ENCODE measurements at regions not wholly inside any gene's neighbourhood (a gene's known extent, or its start where the extent isn't known, plus 50 kb on each side); places are given as distances from the start of the nearest gene placed in this dataset.

- Histone ChIP-seq H2BK5ac (ENCODE audit: low read length) (no peak overlapping the region), H3K4me1 (ENCODE audit: control insufficient read depth, low read depth, low read length) (no peaks in the 10 kb centered on the region), H2BK120ac (ENCODE audit: low read depth, low read length) (no peak overlapping the region), H3K79me1 (ENCODE audit: low read length) (no peaks in the 10 kb centered on the region), H3K27ac (ENCODE audit: low read depth, low read length) (no peak overlapping the region), H3K18ac (ENCODE audit: low read length) (no peak overlapping the region), H3K4me3 (ENCODE audit: low read length) (no peak overlapping the region), H3K79me2 (ENCODE audit: control insufficient read depth, insufficient read depth, low read length) (no peaks in the 10 kb centered on the region), H3K4me2 (ENCODE audit: low read length) (no peak overlapping the region), H3K23ac (ENCODE audit: low read length) (no peak overlapping the region), H3K27me3 (ENCODE audit: insufficient read depth, low read length, poor library complexity) (no peaks in the 10 kb centered on the region), H2AK5ac (ENCODE audit: low read length) (no peak overlapping the region), H3K36me3 (ENCODE audit: control insufficient read depth, insufficient read depth, low read length) (no peaks in the 10 kb centered on the region), H2BK15ac (replicated peaks; ENCODE audit: low read depth) (no peak overlapping the region), H3K56ac (ENCODE audit: low read length) (no peak overlapping the region), H3K9ac (ENCODE audit: low read length) (no peak overlapping the region), H3K4ac (ENCODE audit: low read depth, low read length) (no peak overlapping the region), H4K5ac (ENCODE audit: low read length) (no peak overlapping the region), H4K8ac (ENCODE audit: low read depth, low read length) (no peak overlapping the region)
- DNase-seq: no peak
- WGBS (ENCODE audit: extremely low coverage, insufficient coverage, low lambda C conversion rate): no CpG with 5 or more reads among the region's 9 CpGs
Observed at GRCh38 chr3:54003136-54003535, 111.5 kb upstream of the SELENOK start.

- no CpG with 5 or more reads among the region's 3 CpGs for whole genome bisulfite sequencing (ENCODE audit: extremely low coverage, insufficient coverage, low lambda C conversion rate)
- Histone ChIP-seq H4K8ac (ENCODE audit: low read depth, low read length) (no peak overlapping the region), H2BK120ac (ENCODE audit: low read depth, low read length) (no peak overlapping the region), H2AK5ac (ENCODE audit: low read length) (no peak overlapping the region), H2BK5ac (ENCODE audit: low read length) (no peak overlapping the region), H3K36me3 (ENCODE audit: control insufficient read depth, insufficient read depth, low read length) (no peaks in the 10 kb centered on the region), H3K4me1 (ENCODE audit: control insufficient read depth, low read depth, low read length) (no peaks in the 10 kb centered on the region), H3K4ac (ENCODE audit: low read depth, low read length) (no peak overlapping the region), H3K4me3 (ENCODE audit: low read length) (no peak overlapping the region), H3K56ac (ENCODE audit: low read length) (no peak overlapping the region), H3K79me1 (ENCODE audit: low read length) (no peaks in the 10 kb centered on the region), H4K5ac (ENCODE audit: low read length) (no peak overlapping the region), H3K18ac (ENCODE audit: low read length) (no peak overlapping the region), H3K27ac (ENCODE audit: low read depth, low read length) (no peak overlapping the region), H3K4me2 (ENCODE audit: low read length) (no peak overlapping the region), H3K79me2 (ENCODE audit: control insufficient read depth, insufficient read depth, low read length) (no peaks in the 10 kb centered on the region), H3K27me3 (ENCODE audit: insufficient read depth, low read length, poor library complexity) (no peaks in the 10 kb centered on the region), H2BK15ac (replicated peaks; ENCODE audit: low read depth) (no peak overlapping the region), H3K23ac (ENCODE audit: low read length) (no peak overlapping the region), H3K9ac (ENCODE audit: low read length) (no peak overlapping the region)
- no peak for DNase-seq
Observed at GRCh38 chr3:53999725-54000124, 108.1 kb upstream of the SELENOK start.

- no peaks in the 10 kb centered on the region for H3K79me2 ChIP-seq (ENCODE audit: control insufficient read depth, insufficient read depth, low read length)
- H2BK5ac ChIP-seq (ENCODE audit: low read length): no peak overlapping the region
- no peak overlapping the region for H3K4me2 ChIP-seq (ENCODE audit: low read length)
- H2AK5ac ChIP-seq (ENCODE audit: low read length): no peak overlapping the region
- no peak overlapping the region for H2BK15ac ChIP-seq (replicated peaks; ENCODE audit: low read depth)
- H4K8ac ChIP-seq (ENCODE audit: low read depth, low read length): no peak overlapping the region
- H4K5ac ChIP-seq (ENCODE audit: low read length): no peak overlapping the region
- H3K27ac ChIP-seq (ENCODE audit: low read depth, low read length): no peak overlapping the region
- H3K9ac ChIP-seq (ENCODE audit: low read length): no peak overlapping the region
- no peaks in the 10 kb centered on the region for H3K27me3 ChIP-seq (ENCODE audit: insufficient read depth, low read length, poor library complexity)
- no peak overlapping the region for H3K56ac ChIP-seq (ENCODE audit: low read length)
- H3K4ac ChIP-seq (ENCODE audit: low read depth, low read length): no peak overlapping the region
- no peak overlapping the region for H3K4me3 ChIP-seq (ENCODE audit: low read length)
- H3K18ac ChIP-seq (ENCODE audit: low read length): no peak overlapping the region
- H3K4me1 ChIP-seq (ENCODE audit: control insufficient read depth, low read depth, low read length): no peaks in the 10 kb centered on the region
- H2BK120ac ChIP-seq (ENCODE audit: low read depth, low read length): no peak overlapping the region
- no peaks in the 10 kb centered on the region for H3K79me1 ChIP-seq (ENCODE audit: low read length)
- no peaks in the 10 kb centered on the region for H3K36me3 ChIP-seq (ENCODE audit: control insufficient read depth, insufficient read depth, low read length)
- WGBS (ENCODE audit: extremely low coverage, insufficient coverage, low lambda C conversion rate): no CpG with 5 or more reads among the region's 2 CpGs
- DNase-seq: no peak
- no peak overlapping the region for H3K23ac ChIP-seq (ENCODE audit: low read length)
Observed at GRCh38 chr3:53998980-53999379, 107.3 kb upstream of the SELENOK start.

GRCh38 chr3:53997476-53997875, 105.8 kb upstream of the SELENOK start:
- Histone ChIP-seq H3K4me2 (ENCODE audit: low read length) (no peak overlapping the region), H2BK120ac (ENCODE audit: low read depth, low read length) (no peak overlapping the region), H3K4me1 (ENCODE audit: control insufficient read depth, low read depth, low read length) (no peaks in the 10 kb centered on the region), H3K79me1 (ENCODE audit: low read length) (no peaks in the 10 kb centered on the region), H3K27me3 (ENCODE audit: insufficient read depth, low read length, poor library complexity) (no peaks in the 10 kb centered on the region), H3K36me3 (ENCODE audit: control insufficient read depth, insufficient read depth, low read length) (no peaks in the 10 kb centered on the region), H3K56ac (ENCODE audit: low read length) (no peak overlapping the region), H3K23ac (ENCODE audit: low read length) (no peak overlapping the region), H3K4me3 (ENCODE audit: low read length) (no peak overlapping the region), H2BK5ac (ENCODE audit: low read length) (no peak overlapping the region), H3K9ac (ENCODE audit: low read length) (no peak overlapping the region), H2AK5ac (ENCODE audit: low read length) (no peak overlapping the region), H4K5ac (ENCODE audit: low read length) (no peak overlapping the region), H3K27ac (ENCODE audit: low read depth, low read length) (no peak overlapping the region), H4K8ac (ENCODE audit: low read depth, low read length) (no peak overlapping the region), H3K4ac (ENCODE audit: low read depth, low read length) (no peak overlapping the region), H2BK15ac (replicated peaks; ENCODE audit: low read depth) (no peak overlapping the region), H3K79me2 (ENCODE audit: control insufficient read depth, insufficient read depth, low read length) (no peaks in the 10 kb centered on the region), H3K18ac (ENCODE audit: low read length) (no peak overlapping the region)
- no peak for DNase-seq
- no CpG with 5 or more reads among the region's 4 CpGs for WGBS (ENCODE audit: extremely low coverage, insufficient coverage, low lambda C conversion rate)

- no peaks in the 10 kb centered on the region for H3K27me3 ChIP-seq (ENCODE audit: insufficient read depth, low read length, poor library complexity)
- H4K8ac ChIP-seq (ENCODE audit: low read depth, low read length): no peak overlapping the region
- H3K4me3 ChIP-seq (ENCODE audit: low read length): no peak overlapping the region
- no peak overlapping the region for H3K4me2 ChIP-seq (ENCODE audit: low read length)
- H3K36me3 ChIP-seq (ENCODE audit: control insufficient read depth, insufficient read depth, low read length): no peaks in the 10 kb centered on the region
- no peak overlapping the region for H3K27ac ChIP-seq (ENCODE audit: low read depth, low read length)
- no peaks in the 10 kb centered on the region for H3K79me1 ChIP-seq (ENCODE audit: low read length)
- no peak overlapping the region for H3K4ac ChIP-seq (ENCODE audit: low read depth, low read length)
- no peak overlapping the region for H3K9ac ChIP-seq (ENCODE audit: low read length)
- no peak overlapping the region for H3K56ac ChIP-seq (ENCODE audit: low read length)
- no peak overlapping the region for H2BK120ac ChIP-seq (ENCODE audit: low read depth, low read length)
- no peak overlapping the region for H3K18ac ChIP-seq (ENCODE audit: low read length)
- H3K23ac ChIP-seq (ENCODE audit: low read length): peak overlapping the region; percentile 66
- H2BK15ac ChIP-seq (replicated peaks; ENCODE audit: low read depth): no peak overlapping the region
- H2BK5ac ChIP-seq (ENCODE audit: low read length): no peak overlapping the region
- DNase-seq: peak; percentile 42
- WGBS (ENCODE audit: extremely low coverage, insufficient coverage, low lambda C conversion rate): no CpG with 5 or more reads among the region's 7 CpGs
- H4K5ac ChIP-seq (ENCODE audit: low read length): no peak overlapping the region
- H3K79me2 ChIP-seq (ENCODE audit: control insufficient read depth, insufficient read depth, low read length): no peaks in the 10 kb centered on the region
- no peak overlapping the region for H2AK5ac ChIP-seq (ENCODE audit: low read length)
- H3K4me1 ChIP-seq (ENCODE audit: control insufficient read depth, low read depth, low read length): no peaks in the 10 kb centered on the region
Observed at GRCh38 chr3:53996141-53996874, 104.6 kb upstream of the SELENOK start.

All from mesendoderm (in vitro differentiated cells).